NCI-H1930 (cell line): ENCODE measurements at regions not wholly inside any gene's neighbourhood (a gene's known extent, or its start where the extent isn't known, plus 50 kb on each side); places are given as distances from the start of the nearest gene placed in this dataset.

Experiments
- DNase-seq, 2 experiments: peaks; one replicate each; lab custom pipeline; 2025; lab: John Stamatoyannopoulos, UW

DNA sequence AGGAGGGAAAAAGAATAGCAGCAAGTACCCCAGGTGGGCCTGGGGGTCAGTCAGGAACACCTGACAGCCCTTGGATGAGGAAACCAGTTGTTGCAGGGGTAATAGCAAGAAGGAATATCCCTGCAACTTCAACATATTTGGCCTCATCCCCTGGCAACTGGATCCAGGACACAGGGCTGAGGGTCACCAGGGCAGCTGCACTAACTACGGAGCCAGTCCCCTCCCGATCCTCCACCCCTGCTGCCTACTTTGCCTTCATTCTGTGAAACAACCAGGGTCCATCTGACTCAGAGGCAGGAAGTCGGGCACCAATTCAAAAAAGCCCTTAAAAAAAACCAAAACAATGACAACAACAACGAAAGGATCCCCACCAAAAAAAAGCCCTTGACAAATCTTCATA is 52.9 kb downstream of the FRMPD3 start:
- DNase-seq: no peak

DNA sequence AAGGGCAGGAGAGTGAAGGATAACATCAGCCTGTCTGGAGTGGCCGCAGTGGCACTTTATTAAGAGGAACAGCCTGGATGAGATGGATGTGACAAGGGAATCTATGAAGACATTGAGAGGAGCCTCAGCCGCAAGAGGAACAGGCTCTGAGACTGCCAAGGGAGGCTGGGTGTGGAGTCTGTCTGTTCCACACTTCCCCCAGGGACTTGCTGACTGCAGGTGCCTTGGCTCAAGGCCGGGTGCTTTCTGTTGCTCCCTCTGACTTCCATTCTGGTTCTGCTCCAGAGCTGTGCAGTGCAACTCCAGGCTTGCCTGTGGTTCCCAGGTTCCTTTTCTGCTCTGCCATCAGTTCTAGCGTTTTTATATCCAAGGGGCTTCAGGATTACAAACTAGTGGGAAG is 54.6 kb downstream of the FRMPD3 start:
- no peak for DNase-seq

DNA sequence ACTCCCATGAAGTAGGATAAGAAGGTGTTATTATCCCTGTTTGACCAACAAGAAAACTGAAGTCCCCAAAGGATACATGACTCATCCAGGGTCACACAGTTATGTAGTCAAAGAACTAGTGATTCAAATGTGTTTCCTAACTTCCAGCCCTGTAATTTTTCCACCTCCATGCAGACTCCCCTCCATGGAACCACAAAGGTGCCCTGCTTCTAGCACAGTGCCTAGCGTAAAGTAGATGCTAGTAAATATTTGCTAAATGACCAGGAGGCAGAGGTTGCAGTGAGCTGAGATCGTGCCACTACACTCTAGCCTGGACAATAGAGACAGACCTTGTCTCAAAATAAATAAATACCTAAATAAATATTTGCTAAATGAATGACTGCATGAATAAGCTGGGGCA is 55.8 kb downstream of the FRMPD3 start:
- no peak for DNase-seq

DNA sequence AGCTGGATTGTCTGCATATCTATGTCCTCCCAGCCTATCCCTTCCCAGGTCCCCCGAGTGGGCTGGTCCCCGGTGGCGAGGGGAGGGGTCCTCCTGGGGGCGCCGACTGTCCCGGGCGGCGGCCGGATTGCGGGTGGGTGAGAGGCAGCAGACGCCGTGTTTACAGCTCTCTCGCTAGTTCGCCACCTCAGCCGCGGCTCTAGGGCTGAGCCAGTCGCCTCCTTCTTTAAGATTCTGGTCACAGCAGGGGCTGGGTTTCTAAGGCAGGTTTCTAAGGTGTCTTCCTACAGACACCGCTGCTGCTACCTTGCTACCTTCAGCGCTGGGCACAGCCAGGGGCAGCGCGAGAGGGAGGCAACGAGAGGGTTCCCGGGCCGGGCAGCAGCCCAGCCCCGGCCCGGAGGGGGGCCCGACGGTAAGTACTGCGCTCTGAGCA is 57.2 kb downstream of the FRMPD3 start:
- no peak for DNase-seq

DNA sequence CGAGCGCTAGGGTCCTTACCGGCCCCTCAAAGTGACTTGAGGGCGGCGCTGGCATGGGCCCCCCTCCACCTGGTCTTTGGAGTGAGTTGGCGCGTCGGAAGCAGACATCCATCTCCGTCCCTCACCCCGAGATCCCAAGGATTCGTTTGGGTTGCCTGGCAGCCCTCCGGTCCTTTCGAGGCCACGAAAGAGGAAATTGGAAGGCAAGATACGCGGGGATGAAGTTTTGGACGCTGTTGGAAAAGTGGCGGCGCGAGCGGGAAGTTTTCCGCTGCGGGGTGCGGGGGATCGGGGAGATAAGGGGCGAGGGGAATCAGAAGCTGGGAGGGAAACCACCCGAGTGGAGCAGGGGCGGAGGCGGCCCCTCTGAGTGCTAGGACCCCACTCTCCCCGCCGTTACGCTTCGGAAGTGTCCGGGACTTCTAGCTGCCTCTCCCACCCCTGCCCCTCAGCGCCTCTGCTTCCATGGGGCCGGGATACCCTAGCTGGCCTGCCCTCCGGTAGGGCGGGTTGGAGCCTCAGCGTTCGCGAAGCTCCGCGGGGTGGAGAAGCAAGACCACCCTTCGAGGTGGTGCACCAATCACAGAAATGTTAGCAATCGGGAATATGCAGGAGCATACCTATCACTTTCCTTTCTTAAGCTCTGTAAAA is 57.8 kb downstream of the FRMPD3 start:
- DNase-seq: no peak

DNA sequence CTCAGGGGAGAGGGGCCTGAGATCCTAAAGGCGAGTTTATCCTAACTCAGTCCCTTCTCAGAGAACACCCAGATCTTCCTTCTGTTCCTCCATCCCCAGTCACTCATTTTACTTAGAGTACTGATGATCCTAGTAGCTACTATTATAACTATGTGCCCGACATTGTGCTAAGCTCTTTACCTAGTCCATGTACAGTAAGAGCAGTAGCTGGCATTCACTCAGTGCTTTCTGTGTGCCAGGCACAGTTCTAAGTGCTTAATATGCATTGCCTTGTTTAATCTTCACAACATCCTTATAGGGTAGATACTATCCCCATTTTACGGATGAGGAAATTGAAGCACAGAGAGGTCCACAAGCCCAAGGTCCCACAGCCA is 58.3 kb downstream of the FRMPD3 start:
- DNase-seq: no peak

DNA sequence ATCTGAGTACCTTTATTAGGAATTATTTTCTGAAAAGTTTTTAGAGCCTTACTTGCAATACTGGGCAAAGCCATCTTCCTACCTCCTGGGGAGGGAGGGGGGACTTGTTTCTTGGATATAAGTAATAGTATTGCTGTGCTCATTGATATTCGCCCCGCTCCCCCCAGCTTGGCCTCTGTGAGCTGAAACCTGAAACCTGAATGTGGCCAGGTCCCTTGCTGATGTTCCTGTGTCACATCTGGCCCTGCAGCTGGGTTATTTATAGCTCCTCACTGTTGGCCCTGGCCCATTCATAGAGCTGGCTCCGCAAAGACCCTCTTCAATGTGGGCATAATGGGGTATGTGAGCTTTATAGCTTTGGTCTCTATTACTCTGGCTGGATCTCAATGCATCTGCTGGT is 59.5 kb downstream of the FRMPD3 start:
- DNase-seq: no peak

DNA sequence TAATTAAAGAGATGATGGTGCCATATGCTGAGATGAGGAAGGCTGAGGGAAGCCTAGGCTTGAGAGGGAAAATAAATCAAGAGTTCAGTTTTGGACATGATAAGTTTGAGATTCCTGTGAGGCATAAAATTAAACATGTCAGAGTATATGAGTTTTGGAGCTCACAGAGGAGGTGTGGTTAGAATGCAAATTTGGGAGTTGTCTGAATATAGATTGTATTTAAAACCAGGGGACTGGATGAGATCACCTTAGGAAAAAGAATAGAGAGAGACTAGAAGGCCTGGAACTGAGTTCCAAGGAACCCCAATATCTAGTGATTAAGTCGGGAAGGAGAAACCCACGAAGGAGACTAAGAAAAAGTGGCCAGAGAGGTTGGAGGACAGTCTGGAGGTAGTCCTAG is 65.5 kb downstream of the FRMPD3 start:
- no peak for DNase-seq

DNA sequence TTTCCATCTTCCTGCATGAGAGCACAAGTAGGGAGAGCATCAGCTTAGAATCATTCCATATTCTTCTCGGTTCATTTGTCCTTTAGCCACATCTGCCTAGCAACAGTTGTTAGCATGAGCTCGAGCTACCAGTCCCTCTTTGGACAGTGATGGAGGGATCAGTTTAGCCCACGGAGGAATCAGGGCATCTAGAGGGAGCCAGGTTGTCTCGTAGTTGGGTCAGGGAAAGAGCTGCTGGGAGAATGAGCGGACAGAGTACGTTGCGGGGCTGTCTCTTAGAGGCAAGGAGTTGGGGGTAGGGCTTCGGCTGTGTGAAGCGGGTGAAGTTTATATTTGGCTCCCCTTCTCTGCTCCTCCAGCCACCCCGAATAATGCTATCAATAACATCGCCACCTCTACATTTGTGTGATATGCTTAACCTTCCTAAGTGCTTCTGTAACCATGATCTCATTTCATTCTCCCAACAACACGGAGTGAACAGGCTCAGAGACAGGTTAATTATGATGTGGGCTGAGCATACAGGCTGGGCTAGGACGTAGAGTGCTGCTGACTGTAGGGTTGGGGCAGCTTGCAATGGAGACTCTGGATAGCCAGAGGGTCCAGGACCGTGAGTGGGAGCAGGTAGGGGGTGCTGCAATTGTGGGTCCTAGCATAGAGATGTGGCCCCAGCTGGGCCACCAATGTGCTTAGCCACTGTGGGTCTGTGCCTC is 72.6 kb downstream of the FRMPD3 start:
- DNase-seq: no peak

DNA sequence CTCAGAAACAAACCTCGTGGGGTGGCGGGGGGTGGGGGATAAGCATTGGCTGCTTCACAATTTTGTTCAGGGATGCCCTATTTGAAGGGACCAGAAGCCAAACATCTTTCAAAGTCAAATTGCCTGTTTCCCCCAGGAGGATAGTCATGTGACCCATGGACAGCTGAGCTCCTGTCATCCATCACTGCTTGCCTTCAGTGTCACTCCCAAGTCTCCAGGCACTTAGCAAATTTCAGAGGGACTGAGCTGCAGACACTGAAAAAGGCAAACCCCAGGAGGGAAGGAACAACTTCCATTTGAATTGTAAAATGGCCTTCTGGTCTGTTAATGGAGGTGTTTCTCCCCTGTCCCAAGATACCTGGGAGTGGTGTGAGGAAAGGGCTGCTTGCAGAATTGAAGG is 73.4 kb downstream of the FRMPD3 start:
- DNase-seq: no peak

DNA sequence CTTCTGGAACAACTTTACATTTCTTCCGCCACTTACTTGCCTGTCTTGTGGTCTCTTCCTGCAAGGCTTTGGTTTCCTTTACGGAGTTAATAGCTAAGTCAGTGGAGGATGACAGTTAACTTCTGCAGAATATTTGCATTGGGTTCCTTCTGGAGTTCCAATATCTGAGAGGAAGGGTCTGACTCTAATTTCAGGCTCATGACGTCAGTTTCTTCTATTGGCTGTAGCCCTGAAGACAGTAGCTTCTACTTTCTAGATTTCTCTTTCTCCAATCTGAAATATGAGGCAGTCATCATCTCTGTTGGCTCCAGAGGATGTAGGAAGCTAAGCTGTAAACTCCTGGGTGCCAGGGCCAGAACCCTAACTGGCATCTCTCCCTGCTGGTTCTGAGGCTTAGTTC is 76.7 kb downstream of the FRMPD3 start:
- DNase-seq: no peak

DNA sequence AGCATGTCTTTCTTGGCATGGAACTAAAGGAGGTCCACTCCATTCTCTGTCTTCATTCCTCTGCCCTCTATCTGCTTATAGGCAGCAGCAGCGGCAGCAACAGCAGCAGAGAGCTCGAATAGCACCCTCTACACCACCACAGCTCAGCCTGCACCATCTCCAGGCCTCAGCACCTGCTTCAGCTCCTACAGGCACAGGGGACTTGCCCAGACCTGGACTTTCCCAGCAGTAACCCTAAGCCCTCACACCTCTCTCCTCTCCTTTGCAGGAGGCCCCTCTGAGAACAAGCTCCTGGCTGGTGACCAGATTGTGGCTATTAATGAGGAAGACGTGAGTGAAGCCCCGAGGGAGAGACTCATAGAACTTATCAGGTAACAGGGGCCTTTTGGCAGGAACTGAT is 80.7 kb downstream of the FRMPD3 start:
- no peak for DNase-seq

DNA sequence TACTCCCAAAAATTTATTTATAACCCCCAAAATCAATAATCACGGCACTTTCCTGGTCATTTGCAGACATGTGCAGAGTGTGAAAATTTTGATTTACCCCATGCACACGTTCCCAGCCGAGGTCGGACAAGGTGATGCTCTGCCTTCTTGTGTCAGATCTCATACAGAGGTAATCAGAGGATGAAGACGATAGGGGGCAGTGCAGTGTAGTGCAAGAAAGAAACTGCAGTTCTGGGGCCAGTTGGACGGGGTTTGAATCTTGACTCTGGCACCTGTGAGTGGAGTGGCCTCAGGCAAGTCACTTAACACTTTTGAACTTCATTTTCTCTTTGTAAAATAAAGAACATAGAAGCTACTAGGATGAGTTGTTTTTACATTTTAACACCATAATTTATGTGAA is 88.4 kb downstream of the FRMPD3 start:
- DNase-seq: peak; percentile 9 to 12

DNA sequence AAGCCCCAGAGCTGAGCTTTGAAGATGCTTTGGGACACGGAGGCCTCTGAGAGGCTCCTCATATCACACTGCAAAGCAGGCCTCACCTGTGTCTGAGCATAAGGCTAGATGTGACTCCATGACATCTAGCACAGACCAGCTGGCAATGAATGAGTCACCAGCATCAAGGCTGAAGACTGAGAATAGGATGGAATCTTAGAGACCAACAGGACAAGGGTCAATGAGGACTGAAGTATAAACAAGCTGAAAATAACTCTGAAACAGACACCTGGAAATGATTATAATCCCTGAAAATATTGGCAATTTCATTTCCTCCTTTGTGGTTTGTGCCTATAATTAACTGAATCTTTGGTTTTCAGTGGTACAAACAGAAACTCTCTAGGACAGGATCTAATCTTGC is 87.1 kb upstream of the PRPS1 start:
- DNase-seq: no peak

DNA sequence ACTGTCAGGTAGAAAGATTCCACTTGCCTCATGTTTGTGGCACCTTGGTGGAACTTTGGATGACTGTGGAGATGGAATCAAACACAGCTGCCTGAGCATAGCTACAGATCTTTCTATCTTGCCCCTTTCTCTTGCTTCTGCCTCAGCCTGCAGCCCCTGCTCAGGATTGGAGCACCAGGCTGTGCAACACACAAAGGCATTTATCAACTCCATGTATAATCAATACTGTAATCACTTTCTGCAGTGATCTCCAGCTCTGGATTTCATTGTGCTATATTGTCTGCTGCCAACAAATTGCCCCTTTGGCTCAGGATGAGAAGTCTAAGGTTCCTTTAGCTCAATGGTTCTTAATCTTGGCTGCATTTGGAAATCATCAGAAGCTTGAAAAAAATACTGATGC is 86.3 kb upstream of the PRPS1 start:
- no peak for DNase-seq

DNA sequence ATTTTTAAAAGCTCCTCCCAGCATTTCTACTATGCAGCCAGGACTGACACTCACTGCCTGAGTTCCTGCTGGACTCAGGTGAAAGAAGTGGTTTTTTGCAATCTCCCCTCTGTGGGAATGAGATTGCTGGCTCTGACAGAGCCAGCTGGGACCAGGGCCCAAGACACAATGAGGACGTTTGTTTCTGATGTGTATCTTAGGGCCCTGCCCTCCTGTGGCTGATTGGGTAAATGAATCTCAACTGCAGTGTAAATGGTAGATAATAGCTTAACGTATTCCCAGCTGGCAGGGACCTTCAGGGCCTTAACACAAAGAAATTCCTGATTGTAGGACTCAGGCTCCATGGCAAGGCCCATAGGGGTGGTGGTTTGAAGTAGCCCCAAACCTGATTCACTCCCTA is 85.8 kb upstream of the PRPS1 start:
- peak; percentile 41 to 50 for DNase-seq

DNA sequence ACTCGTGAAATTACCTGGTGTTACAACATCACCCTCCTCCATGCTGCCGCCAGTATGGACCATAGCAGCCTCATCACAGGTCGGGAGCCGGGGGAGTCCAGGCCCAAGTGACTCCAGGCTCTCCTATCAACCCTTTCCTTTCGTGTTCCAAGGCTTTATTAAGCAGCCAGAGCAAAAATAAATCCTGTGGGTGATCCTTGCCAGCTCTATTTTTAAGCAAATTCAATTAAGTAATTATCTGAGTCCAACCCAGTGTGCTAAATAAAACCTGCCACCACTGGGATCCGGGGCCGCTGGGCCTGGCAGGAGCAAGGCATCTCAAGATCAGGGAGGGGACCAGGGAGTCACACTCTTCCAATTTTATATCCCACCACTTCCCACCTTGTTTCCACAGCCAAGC is 80.7 kb upstream of the PRPS1 start:
- DNase-seq: no peak

DNA sequence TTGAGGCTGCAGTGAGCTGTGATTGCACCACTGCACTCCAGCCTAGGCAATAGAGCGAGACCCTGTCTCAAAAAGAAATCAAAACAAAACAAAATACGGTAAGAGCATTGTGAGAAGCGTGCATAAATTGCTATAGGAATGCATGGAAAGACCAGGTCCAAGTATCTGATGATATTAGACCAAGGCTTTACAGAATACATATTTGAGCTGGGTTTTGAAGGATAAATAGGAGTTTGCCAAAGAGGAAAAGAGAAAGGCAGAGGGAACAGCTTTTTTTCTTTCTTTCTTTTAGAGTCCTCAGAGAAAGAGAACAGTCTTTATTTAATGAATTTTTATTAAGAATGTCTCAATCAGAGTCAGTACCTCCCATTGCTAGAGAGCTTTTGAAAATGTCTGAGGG is 79.5 kb upstream of the PRPS1 start:
- DNase-seq: no peak

DNA sequence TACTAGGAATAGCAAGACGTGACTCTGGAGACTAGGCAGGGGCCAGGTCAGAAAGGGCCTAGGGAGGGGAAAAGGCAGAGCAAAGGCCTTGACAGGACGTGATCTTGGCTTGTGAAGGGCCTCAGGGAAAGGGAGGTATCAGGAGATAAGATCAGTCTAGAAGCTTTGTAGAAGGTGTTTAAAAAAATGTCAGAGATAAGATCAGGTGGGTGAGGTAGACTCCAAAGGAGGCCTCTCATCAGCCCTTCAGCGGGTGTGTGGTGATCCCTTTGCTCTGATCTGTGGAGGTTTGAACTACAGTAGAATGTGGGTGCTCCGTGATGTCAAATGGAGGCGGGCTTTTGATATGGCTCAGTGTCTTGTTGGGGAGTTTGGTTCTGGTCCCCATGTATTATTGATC is 78.8 kb upstream of the PRPS1 start:
- DNase-seq: no peak

DNA sequence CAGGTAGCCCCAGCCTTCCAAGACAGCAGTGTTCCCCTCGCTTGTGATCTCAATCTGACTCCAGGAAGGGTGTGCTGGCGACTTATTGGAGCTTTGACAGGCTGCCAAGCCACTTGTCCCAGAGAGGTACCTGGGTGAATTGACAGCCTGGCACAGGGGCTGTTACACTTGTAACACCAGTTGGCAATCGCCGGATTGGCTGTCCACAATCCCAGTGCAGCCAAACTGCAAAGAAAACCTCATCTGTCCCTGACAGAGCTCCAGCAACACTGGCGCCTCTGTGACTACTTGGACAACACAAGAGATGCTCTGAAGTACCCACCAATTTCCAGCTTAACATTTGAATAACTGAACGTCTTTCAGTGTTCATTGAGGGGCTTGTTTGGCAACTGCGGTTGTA is 76.8 kb upstream of the PRPS1 start:
- no peak for DNase-seq

DNA sequence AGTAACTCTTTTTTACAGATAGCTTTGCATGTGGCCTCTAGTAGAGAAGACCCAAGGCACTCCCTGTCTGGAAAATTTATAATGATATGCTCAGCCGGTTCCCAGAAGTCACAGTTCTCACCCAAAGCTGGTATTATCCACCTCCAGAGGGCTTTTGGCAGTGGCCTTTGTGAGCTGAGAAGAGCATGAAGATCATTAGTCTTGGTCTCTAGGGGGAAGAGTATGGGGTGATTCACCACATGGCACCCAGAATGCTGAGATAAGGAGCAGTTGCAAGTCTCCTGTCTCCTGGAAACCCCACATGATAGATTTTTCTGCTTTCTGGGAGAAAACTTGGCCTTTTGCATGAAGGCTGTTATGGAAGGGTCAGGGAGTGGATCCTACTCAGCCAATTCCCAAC is 75.4 kb upstream of the PRPS1 start:
- no peak for DNase-seq

DNA sequence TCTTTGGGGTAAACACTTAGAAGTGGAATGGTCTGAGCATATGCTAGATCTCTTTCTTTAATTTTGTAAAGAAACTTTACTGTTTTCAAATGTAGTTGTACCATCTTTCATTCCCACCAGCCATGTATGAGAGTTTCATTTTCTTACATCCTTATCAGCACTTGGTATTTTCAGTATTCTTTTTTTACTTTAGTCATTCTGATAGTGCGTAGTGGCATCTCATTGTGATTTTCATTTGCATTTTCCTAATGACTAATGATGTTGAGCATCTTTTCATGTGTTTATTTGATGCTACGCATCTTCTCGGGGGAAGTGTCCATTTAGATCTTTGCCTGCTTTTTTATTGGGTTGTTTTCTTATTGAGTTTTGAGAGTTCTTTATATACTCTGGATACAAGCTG is 71.3 kb upstream of the PRPS1 start:
- no peak for DNase-seq

DNA sequence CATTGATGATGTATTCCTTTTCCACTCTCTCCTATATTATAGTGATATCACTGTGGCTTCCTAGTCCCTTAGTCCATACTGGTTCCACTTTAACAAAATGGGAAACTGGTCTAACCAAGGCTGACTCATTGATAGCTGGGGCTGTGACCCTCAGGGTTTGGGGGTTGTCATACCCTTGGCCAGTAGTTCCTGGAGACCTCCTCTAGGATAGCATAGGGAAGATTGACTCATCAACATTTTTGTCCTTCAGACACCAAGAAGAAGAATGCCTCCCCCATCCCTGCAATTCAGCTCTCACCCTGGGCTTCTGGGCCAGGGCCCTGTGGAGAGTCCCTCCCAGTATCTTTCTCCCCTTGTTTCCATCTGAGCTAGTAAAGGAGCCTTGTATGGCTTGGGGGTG is 68.8 kb upstream of the PRPS1 start:
- DNase-seq: no peak

DNA sequence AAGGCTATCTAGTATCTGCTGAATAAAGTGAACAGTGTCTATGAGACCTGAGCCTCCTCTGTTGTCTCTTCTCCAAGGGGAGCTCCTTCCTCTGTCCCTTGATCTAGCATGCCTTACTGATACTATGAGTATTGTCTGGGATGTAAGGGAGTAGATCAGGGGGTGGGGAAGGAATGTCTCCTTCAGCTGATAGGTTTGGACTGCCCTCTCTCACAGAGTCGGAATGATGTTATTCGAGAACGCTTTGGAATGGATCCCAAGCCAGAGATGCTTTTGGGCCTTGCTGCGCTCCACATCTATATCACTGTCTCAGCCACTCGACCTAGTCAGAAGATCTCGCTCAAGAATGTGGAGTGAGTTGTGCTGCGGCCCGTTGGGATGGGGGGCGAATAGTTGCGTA is 68.3 kb upstream of the PRPS1 start:
- no peak for DNase-seq
